ENCODE measurements at regions not wholly inside any gene's neighbourhood (a gene's known extent, or its start where the extent isn't known, plus 50 kb on each side); places are given as distances from the start of the nearest gene placed in this dataset.

DNA sequence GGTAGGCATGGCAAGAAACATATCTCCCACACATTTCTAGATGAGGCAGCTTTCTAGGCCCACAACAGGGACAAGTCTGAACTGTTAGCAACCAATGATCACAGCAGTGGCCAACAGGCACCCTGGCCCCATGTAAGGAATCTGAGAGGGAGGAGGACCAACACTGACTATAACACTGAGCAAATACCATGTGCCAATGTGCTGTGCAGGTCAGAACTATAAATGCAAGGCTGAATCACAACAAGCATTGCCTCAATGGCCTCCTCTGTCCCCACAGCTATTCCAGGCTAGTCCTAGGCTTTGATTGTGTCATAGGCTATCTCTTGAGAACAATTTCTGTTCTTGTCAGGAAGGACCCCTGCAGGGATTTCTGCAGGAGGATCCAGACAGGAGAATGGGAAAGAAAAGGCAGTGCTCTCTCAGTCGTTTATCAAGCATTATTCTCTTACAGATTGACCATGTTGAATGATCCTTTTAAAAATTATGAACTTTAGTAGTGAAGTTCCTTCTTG lies 221.2 kb downstream of the TLE1 start:
- Histone ChIP-seq H3K9me3 (replicated peaks; ENCODE audit: control insufficient read depth, insufficient read depth, low read length) (no peaks in the 10 kb centered on the region), H2AFZ (ENCODE audit: control insufficient read depth, low read depth, low read length) (no peak overlapping the region), H3K4me2 (ENCODE audit: control insufficient read depth, insufficient read depth) (no peak overlapping the region), H3K27ac (ENCODE audit: control insufficient read depth, insufficient read depth) (no peak overlapping the region), H3K4me1 (ENCODE audit: control insufficient read depth, insufficient read depth, low read length) (no peaks in the 10 kb centered on the region), H3K36me3 (ENCODE audit: control insufficient read depth in 2 of 2, insufficient read depth in 2 of 2, low read length in 1 of 2) (no peaks in the 10 kb centered on the region), H3K79me2 (ENCODE audit: control insufficient read depth, insufficient read depth, low read length) (no peaks in the 10 kb centered on the region), H4K20me1 (ENCODE audit: control insufficient read depth, insufficient read depth) (no peaks in the 10 kb centered on the region), H3K27me3 (replicated peaks in 1 of 2; ENCODE audit: control insufficient read depth in 2 of 2, insufficient read depth in 2 of 2, low read length in 1 of 2) (no peaks in the 10 kb centered on the region), H3K4me3 (no peak overlapping the region), H3K9ac (ENCODE audit: control insufficient read depth, insufficient read depth, low read length) (no peak overlapping the region)
- FAIRE-seq: no peak
- ATAC-seq: no peak
- ChIA-PET CTCF (no interaction called here), SMC1A (ENCODE audit: uncharacterized antibody, unreplicated experiment) (no interaction called here), RAD21 (ENCODE audit: unreplicated experiment) (no interaction called here), POLR2A (no interaction called here)
- no peak for TF ChIP-seq SPI1 (IDR thresholded peaks at IDR 0.05; ENCODE audit: borderline replicate concordance, insufficient read depth, low read depth, low read length)
- DNase-seq (ENCODE audit: low read depth, low spot score): no peak
- WGBS (ENCODE audit: insufficient coverage, insufficient replicate concordance, low lambda C conversion rate, missing lambda C conversion rate): 0% methylated on average over 1 of the region's 1 CpG
- BruUV-seq (replicated peaks): no TSS peak
- intact Hi-C loops (cut with micrococcal nuclease; ENCODE audit: unreplicated experiment) (no loop called here), in situ Hi-C loops (cut with MboI) (no loop called here)

GRCh38 chr9:81466981-81467380 lies 222.4 kb downstream of the TLE1 start:
- no peaks in the 10 kb centered on the region for H3K9me3 ChIP-seq (replicated peaks; ENCODE audit: control insufficient read depth, insufficient read depth, low read length)
- H3K4me3 ChIP-seq: no peak overlapping the region
- H4K20me1 ChIP-seq (ENCODE audit: control insufficient read depth, insufficient read depth): no peaks in the 10 kb centered on the region
- FAIRE-seq (no peak), ATAC-seq (no peak), DNase-seq (ENCODE audit: low read depth, low spot score) (no peak)
- WGBS (ENCODE audit: insufficient coverage, insufficient replicate concordance, low lambda C conversion rate, missing lambda C conversion rate): 58% methylated on average over 5 of the region's 5 CpGs
- ChIA-PET POLR2A (no interaction called here), RAD21 (ENCODE audit: unreplicated experiment) (no interaction called here), CTCF (no interaction called here), SMC1A (ENCODE audit: uncharacterized antibody, unreplicated experiment) (no interaction called here)
- intact Hi-C loops (cut with micrococcal nuclease; ENCODE audit: unreplicated experiment): no loop called here
- no peaks in the 10 kb centered on the region for H3K36me3 ChIP-seq (ENCODE audit: control insufficient read depth in 2 of 2, insufficient read depth in 2 of 2, low read length in 1 of 2)
- H3K27me3 ChIP-seq (replicated peaks in 1 of 2; ENCODE audit: control insufficient read depth in 2 of 2, insufficient read depth in 2 of 2, low read length in 1 of 2): no peaks in the 10 kb centered on the region
- no peak overlapping the region for H3K27ac ChIP-seq (ENCODE audit: control insufficient read depth, insufficient read depth)
- in situ Hi-C loops (cut with MboI): no loop called here
- no peak overlapping the region for H3K9ac ChIP-seq (ENCODE audit: control insufficient read depth, insufficient read depth, low read length)
- no peaks in the 10 kb centered on the region for H3K4me1 ChIP-seq (ENCODE audit: control insufficient read depth, insufficient read depth, low read length)
- H3K79me2 ChIP-seq (ENCODE audit: control insufficient read depth, insufficient read depth, low read length): no peaks in the 10 kb centered on the region
- no peak overlapping the region for H3K4me2 ChIP-seq (ENCODE audit: control insufficient read depth, insufficient read depth)
- no peak overlapping the region for H2AFZ ChIP-seq (ENCODE audit: control insufficient read depth, low read depth, low read length)
- BruUV-seq (replicated peaks): no TSS peak
- TF ChIP-seq TAF1 (IDR thresholded peaks at IDR 0.05; ENCODE audit: borderline replicate concordance, low read depth, low read length) (no peak), PML (IDR thresholded peaks at IDR 0.05; ENCODE audit: low read length) (no peak), MYC (IDR thresholded peaks at IDR 0.05; ENCODE audit: insufficient read depth, insufficient read length, insufficient replicate concordance, low read length, severe bottlenecking) (no peak), SIX5 (IDR thresholded peaks at IDR 0.05; ENCODE audit: low read depth, low read length, severe bottlenecking) (no peak), RB1 (IDR thresholded peaks at IDR 0.05; ENCODE audit: borderline replicate concordance) (no peak), POLR2A (IDR thresholded peaks at IDR 0.05; ENCODE audit: low read depth, low read length) (no peak), NFYA (IDR thresholded peaks at IDR 0.05; ENCODE audit: borderline replicate concordance, low read depth, low read length) (no peak), ESRRA (IDR thresholded peaks at IDR 0.05; ENCODE audit: low read length) (no peak), CEBPB (IDR thresholded peaks at IDR 0.05; ENCODE audit: borderline replicate concordance in 1 of 2, low read depth in 2 of 2, low read length in 2 of 2) (no peak), FOS (IDR thresholded peaks at IDR 0.05; ENCODE audit: borderline replicate concordance, extremely low read depth, insufficient read length) (no peak), IKZF2 (IDR thresholded peaks at IDR 0.05) (no peak), CHD2 (IDR thresholded peaks at IDR 0.05; ENCODE audit: borderline replicate concordance, low read depth, low read length) (no peak), HDAC2 (IDR thresholded peaks at IDR 0.05) (no peak), ASH2L (IDR thresholded peaks at IDR 0.05; ENCODE audit: borderline replicate concordance, low read depth) (no peak), YBX1 (IDR thresholded peaks at IDR 0.05) (no peak)
- TF ChIP-seq, protein P1, sequence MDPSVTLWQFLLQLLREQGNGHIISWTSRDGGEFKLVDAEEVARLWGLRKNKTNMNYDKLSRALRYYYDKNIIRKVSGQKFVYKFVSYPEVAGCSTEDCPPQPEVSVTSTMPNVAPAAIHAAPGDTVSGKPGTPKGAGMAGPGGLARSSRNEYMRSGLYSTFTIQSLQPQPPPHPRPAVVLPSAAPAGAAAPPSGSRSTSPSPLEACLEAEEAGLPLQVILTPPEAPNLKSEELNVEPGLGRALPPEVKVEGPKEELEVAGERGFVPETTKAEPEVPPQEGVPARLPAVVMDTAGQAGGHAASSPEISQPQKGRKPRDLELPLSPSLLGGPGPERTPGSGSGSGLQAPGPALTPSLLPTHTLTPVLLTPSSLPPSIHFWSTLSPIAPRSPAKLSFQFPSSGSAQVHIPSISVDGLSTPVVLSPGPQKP (IDR thresholded peaks at IDR 0.05; ENCODE audit: low read depth, low read length): no peak

Measured in GM12878 (cell line).